HepG2 (cell line): ENCODE measurements at regions not wholly inside any gene's neighbourhood (a gene's known extent, or its start where the extent isn't known, plus 50 kb on each side); places are given as distances from the start of the nearest gene placed in this dataset.

Experiments
- ATF6 ChIP-seq: sonication (generic); formaldehyde crosslinking; conservative IDR thresholded peaks from 2 replicates; pipeline ENCODE4 v1.4.0; 2020; ENCODE audit warnings: missing genetic modification reagents
- KLF11 ChIP-seq: IDR thresholded peaks from 2 replicates; pipeline ENCODE4 v1.6.1; 2016; ENCODE audit warnings: missing compliant biosample characterization
- MYC ChIP-seq: sonication (generic); formaldehyde crosslinking; IDR thresholded peaks from 2 replicates; pipeline ENCODE4 v1.9.0; 2021; ENCODE audit warnings: missing genetic modification reagents, borderline replicate concordance
- NBN ChIP-seq: fragments of 450-650 bp; conservative IDR thresholded peaks from 2 replicates; pipeline ENCODE4 v1.6.1; 2017
- NR2F2 ChIP-seq: IDR thresholded peaks from 2 replicates; pipeline ENCODE4 v1.6.1; 2012; ENCODE audit warnings: low read depth, inconsistent platforms, borderline replicate concordance
- SIN3B ChIP-seq: fragments of 150-350 bp; IDR thresholded peaks from 2 replicates; pipeline ENCODE4 v1.6.1; 2014; ENCODE audit warnings: low read length
- YEATS2 ChIP-seq: sonication (generic); formaldehyde crosslinking; IDR thresholded peaks from 2 replicates; pipeline ENCODE4 v1.4.0; 2020; ENCODE audit warnings: missing genetic modification reagents, borderline replicate concordance
- YY1 ChIP-seq: IDR thresholded peaks from 2 replicates; pipeline ENCODE4 v1.6.1; 2011; ENCODE audit warnings: low read length, low read depth, moderate library complexity, mild to moderate bottlenecking; ENCODE audit not compliant: insufficient read depth, insufficient replicate concordance
- ZHX2 ChIP-seq, 2 experiments: sonication (generic) in 1 of 2; formaldehyde crosslinking in 1 of 2; IDR thresholded peaks; 2 replicates each; pipeline versions ENCODE4 v1.6.1 to v1.9.0; 2014 to 2022; ENCODE audit warnings: antibody characterized with exemption in 1 of 2, borderline replicate concordance in 1 of 2, inconsistent platforms in 1 of 2, low read depth in 1 of 2, missing genetic modification reagents in 1 of 2
- ZNF142 ChIP-seq: sonication (generic); formaldehyde crosslinking; IDR thresholded peaks from 2 replicates; pipeline ENCODE4 v1.4.0; 2020; ENCODE audit warnings: missing genetic modification reagents
- ZNF296 ChIP-seq: sonication (generic); formaldehyde crosslinking; conservative IDR thresholded peaks from 2 replicates; pipeline ENCODE4 v1.5.0; 2020; ENCODE audit warnings: mild to moderate bottlenecking, missing genetic modification reagents
- ZNF432 ChIP-seq: sonication (generic); formaldehyde crosslinking; IDR thresholded peaks from 2 replicates; pipeline ENCODE4 v1.5.0; 2020; ENCODE audit warnings: missing genetic modification reagents, mild to moderate bottlenecking, borderline replicate concordance
- ZNF703 ChIP-seq: sonication (generic); formaldehyde crosslinking; IDR thresholded peaks from 2 replicates; pipeline ENCODE4 v1.5.1; 2020; ENCODE audit warnings: missing genetic modification reagents, mild to moderate bottlenecking, moderate library complexity, borderline replicate concordance
- ZNF720 ChIP-seq: sonication (generic); formaldehyde crosslinking; IDR thresholded peaks from 2 replicates; pipeline ENCODE4 v1.4.0; 2020; ENCODE audit warnings: missing genetic modification reagents
- ZNF850 ChIP-seq: sonication (generic); formaldehyde crosslinking; conservative IDR thresholded peaks from 2 replicates; pipeline ENCODE4 v1.9.0; 2021; ENCODE audit warnings: mild to moderate bottlenecking, missing genetic modification reagents

GRCh38 chr12:46523863-46524770 lies 151.5 kb upstream of the SLC38A2 start (continued):
- no peak for TF ChIP-seq ATF6 (CRISPR knock-in tag)
- TF ChIP-seq ZNF720 (CRISPR knock-in tag) = no peak
- no peak for TF ChIP-seq SIN3B
- no peak for TF ChIP-seq ZNF142
- TF ChIP-seq YEATS2 = peak; percentile 36; the same call in 1 of the 2 replicates
- no peak for TF ChIP-seq ZNF850 (CRISPR knock-in tag)
- TF ChIP-seq ZHX2 (IDR thresholded peaks at IDR 0.05; ENCODE audit: low read depth) = no peak
- TF ChIP-seq ZHX2 (CRISPR knock-in tag; IDR thresholded peaks at IDR 0.05; ENCODE audit: borderline replicate concordance) = no peak
- no peak for TF ChIP-seq ZNF703 (CRISPR knock-in tag)
- 0 out of 2 replicates have a peak, but pooled peaks have one; percentile 27 for TF ChIP-seq KLF11 (CRISPR knock-in tag)
- TF ChIP-seq ZNF296 (CRISPR knock-in tag) = no peak
- no peak for TF ChIP-seq NBN
- no peak for TF ChIP-seq ZNF432 (CRISPR knock-in tag)
- no peak for TF ChIP-seq MYC (CRISPR knock-in tag)
- no peak for TF ChIP-seq YY1
- 0 out of 2 replicates have a peak, but pooled peaks have one; percentile 15 for TF ChIP-seq NR2F2
